LNCaP clone FGC (cell line): ENCODE measurements at regions not wholly inside any gene's neighbourhood (a gene's known extent, or its start where the extent isn't known, plus 50 kb on each side); places are given as distances from the start of the nearest gene placed in this dataset.

Experiments used
- DNase-seq: peaks from one replicate; pipeline ENCODE4 v3.0.0-alpha.2; 2011; ENCODE audit warnings: low read depth
- H3K4me3 ChIP-seq: 2 replicates; pipeline ENCODE4 v1.5.1; 2011; ENCODE audit warnings: mild to moderate bottlenecking, low read depth, low read length, control low read depth
- TF ChIP-seq, protein P1 (sequence below): IDR thresholded peaks from 2 replicates; pipeline ENCODE4 v1.5.1; 2012; ENCODE audit warnings: mild to moderate bottlenecking; ENCODE audit not compliant: control insufficient read depth, insufficient read depth; ENCODE audit errors: extremely low read depth

GRCh38 chr4:56186808-56187523, 200.3 kb downstream of the AASDH start:
- DNase-seq = no peak
- no peak overlapping the region for H3K4me3 ChIP-seq
- TF ChIP-seq, protein P1, sequence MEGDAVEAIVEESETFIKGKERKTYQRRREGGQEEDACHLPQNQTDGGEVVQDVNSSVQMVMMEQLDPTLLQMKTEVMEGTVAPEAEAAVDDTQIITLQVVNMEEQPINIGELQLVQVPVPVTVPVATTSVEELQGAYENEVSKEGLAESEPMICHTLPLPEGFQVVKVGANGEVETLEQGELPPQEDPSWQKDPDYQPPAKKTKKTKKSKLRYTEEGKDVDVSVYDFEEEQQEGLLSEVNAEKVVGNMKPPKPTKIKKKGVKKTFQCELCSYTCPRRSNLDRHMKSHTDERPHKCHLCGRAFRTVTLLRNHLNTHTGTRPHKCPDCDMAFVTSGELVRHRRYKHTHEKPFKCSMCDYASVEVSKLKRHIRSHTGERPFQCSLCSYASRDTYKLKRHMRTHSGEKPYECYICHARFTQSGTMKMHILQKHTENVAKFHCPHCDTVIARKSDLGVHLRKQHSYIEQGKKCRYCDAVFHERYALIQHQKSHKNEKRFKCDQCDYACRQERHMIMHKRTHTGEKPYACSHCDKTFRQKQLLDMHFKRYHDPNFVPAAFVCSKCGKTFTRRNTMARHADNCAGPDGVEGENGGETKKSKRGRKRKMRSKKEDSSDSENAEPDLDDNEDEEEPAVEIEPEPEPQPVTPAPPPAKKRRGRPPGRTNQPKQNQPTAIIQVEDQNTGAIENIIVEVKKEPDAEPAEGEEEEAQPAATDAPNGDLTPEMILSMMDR = no peak

GRCh38 chr4:56185901-56186300, 201.4 kb downstream of the AASDH start:
- DNase-seq = no peak
- TF ChIP-seq, protein P1 = no peak

DNA sequence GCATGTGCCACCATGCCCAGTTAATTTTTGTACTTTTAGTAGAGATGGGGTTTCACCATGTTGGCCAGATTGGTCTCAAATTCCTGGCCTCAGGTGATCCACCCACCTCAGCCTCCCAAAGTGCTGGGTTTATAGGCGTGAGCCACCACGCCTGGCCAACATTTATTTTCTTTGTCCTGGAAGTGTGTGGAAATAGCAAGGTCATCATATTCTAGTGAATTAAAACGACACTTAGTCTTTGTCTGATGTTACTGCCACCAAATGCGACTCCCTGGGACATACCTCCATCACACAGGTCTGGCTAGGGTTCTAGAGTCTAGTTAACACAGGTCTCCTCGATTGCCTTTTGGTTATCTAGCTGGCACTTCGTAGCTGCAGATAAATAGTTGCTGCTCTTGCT, 203.1 kb downstream of the AASDH start:
- TF ChIP-seq, protein P1 = no peak
- DNase-seq = no peak
- no peak overlapping the region for H3K4me3 ChIP-seq

More at GRCh38 chr4:56185901-56186300, 201.4 kb downstream of the AASDH start:
- no peak overlapping the region for H3K4me3 ChIP-seq

DNA sequence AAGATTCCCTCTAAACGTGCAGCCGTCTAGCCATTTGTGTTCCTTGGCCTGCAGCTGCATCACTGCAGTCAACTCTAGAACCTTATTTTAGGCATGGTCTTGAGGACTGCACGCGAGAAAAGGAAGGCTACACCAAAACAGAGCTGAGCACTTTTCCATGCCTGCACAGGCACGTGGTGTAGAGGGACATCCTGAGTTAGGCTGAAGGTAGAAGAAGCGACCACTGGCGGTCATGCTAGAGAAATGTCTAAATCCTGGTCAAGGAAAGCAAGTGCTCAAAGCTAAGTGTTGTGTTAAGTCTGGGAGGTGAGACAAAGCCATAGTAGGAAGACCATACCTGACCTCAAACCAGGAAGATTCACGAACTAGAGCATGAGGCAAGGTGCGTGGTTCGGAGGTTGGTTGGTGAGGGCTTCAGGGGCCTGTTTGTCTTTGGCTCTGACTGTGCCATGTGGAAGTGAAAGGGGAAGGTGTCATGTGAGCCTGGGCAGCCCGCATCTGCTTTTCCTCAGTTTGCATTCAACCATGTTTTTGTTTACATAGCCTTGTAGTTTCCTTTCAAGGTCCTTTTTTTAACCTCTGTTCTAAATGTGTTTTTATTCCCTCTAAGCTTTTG, 203.8 kb downstream of the AASDH start:
- TF ChIP-seq, protein P1 = no peak
- H3K4me3 ChIP-seq = no peak overlapping the region
- no peak for DNase-seq

GRCh38 chr4:56182356-56182755, 204.9 kb downstream of the AASDH start:
- no peak for DNase-seq
- no peak overlapping the region for H3K4me3 ChIP-seq
- TF ChIP-seq, protein P1 = no peak

GRCh38 chr4:56181140-56181953, 205.9 kb downstream of the AASDH start:
- TF ChIP-seq, protein P1 = no peak
- H3K4me3 ChIP-seq = no peak overlapping the region
- no peak for DNase-seq
